GM06990 (cell line): ENCODE measurements at regions not wholly inside any gene's neighbourhood (a gene's known extent, or its start where the extent isn't known, plus 50 kb on each side); places are given as distances from the start of the nearest gene placed in this dataset.

Experiments used
- DNase-seq: peaks from one replicate; pipeline ENCODE4 v3.0.0-alpha.2; 2011; ENCODE audit not compliant: insufficient read length; ENCODE audit errors: extremely low read depth
- H3K27me3 ChIP-seq: replicated peaks from 2 replicates; pipeline ENCODE4 v1.6.0; 2011; ENCODE audit warnings: low read length; ENCODE audit not compliant: control insufficient read depth, insufficient read depth
- H3K36me3 ChIP-seq: 2 replicates; pipeline ENCODE4 v1.5.1; 2011; ENCODE audit warnings: low read length; ENCODE audit not compliant: control insufficient read depth, insufficient read depth
- H3K4me3 ChIP-seq: replicated peaks from 2 replicates; pipeline ENCODE4 v1.5.1; 2011; ENCODE audit warnings: low read depth, mild to moderate bottlenecking, control low read depth, low read length
- TF ChIP-seq, protein P1 (sequence below): IDR thresholded peaks from 2 replicates; pipeline ENCODE4 v1.5.1; 2011; ENCODE audit warnings: low read length, control low read depth, mild to moderate bottlenecking, inconsistent platforms; ENCODE audit not compliant: insufficient read depth, poor library complexity, severe bottlenecking

DNA sequence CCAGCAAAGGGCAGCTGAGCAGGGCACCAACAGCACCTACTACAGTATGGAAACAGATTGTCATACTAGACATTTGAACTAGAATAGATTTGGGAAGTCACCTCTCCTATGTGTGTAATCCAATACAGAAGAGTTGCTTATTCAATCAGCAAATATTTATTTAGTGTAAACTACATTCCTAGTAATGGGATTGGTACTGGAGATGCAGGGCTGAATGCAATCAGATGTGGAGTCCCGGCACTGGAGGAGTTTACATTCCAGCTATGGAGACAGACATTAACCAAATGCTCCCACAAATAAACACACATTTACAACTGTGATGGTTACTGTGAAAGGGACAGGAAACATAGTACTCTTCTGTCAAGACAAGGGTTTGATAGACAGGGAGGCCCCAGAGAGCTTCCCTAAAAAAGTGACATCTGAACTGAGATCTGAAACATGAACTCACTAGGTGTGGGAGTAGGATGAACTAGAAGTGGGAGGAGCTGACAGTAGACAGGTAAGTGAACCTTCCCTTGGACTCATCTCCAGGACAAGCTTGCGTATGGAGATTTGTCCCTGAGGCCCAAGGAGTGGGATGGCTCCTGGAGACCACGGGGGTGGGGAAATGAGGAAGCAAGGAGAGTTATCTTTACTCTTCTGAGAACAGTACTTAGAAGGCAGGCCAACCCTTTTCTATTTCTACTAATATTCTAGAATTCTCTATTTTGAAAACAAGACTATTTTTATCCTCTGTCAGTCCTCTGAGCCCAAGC, 420.5 kb downstream of the MAFB start:
- TF ChIP-seq, protein P1, sequence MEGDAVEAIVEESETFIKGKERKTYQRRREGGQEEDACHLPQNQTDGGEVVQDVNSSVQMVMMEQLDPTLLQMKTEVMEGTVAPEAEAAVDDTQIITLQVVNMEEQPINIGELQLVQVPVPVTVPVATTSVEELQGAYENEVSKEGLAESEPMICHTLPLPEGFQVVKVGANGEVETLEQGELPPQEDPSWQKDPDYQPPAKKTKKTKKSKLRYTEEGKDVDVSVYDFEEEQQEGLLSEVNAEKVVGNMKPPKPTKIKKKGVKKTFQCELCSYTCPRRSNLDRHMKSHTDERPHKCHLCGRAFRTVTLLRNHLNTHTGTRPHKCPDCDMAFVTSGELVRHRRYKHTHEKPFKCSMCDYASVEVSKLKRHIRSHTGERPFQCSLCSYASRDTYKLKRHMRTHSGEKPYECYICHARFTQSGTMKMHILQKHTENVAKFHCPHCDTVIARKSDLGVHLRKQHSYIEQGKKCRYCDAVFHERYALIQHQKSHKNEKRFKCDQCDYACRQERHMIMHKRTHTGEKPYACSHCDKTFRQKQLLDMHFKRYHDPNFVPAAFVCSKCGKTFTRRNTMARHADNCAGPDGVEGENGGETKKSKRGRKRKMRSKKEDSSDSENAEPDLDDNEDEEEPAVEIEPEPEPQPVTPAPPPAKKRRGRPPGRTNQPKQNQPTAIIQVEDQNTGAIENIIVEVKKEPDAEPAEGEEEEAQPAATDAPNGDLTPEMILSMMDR, result no peak
- no peak overlapping the region for H3K4me3 ChIP-seq
- H3K27me3 ChIP-seq, result no peaks in the 10 kb centered on the region; the same call in 1 of the 2 replicates
- no peak for DNase-seq
- no peaks in the 10 kb centered on the region for H3K36me3 ChIP-seq

- H3K27me3 ChIP-seq, result no peaks in the 10 kb centered on the region; the same call in 1 of the 2 replicates
- no peaks in the 10 kb centered on the region for H3K36me3 ChIP-seq
- no peak overlapping the region for H3K4me3 ChIP-seq
- TF ChIP-seq, protein P1, result peak; percentile 37
- DNase-seq, result no peak
These were observed 423.1 kb downstream of the MAFB start for GRCh38 chr20:40265825-40266533.

GRCh38 chr20:40262219-40262618, 426.8 kb downstream of the MAFB start:
- no peaks in the 10 kb centered on the region; the same call in 1 of the 2 replicates for H3K27me3 ChIP-seq
- no peaks in the 10 kb centered on the region for H3K36me3 ChIP-seq
- DNase-seq, result no peak
- no peak overlapping the region for H3K4me3 ChIP-seq
- TF ChIP-seq, protein P1, result no peak

GRCh38 chr20:40258931-40259330, 430.1 kb downstream of the MAFB start:
- Histone ChIP-seq H3K27me3 (no peaks in the 10 kb centered on the region), H3K4me3 (no peak overlapping the region), H3K36me3 (no peaks in the 10 kb centered on the region)
- DNase-seq, result no peak
- TF ChIP-seq, protein P1, result no peak

- TF ChIP-seq, protein P1, result no peak
- Histone ChIP-seq H3K4me3 (no peak overlapping the region), H3K27me3 (no peaks in the 10 kb centered on the region), H3K36me3 (no peaks in the 10 kb centered on the region)
- DNase-seq, result no peak
These were observed 431.3 kb downstream of the MAFB start for GRCh38 chr20:40257763-40258162.
